OCI-LY7 (cell line): ENCODE measurements at regions not wholly inside any gene's neighbourhood (a gene's known extent, or its start where the extent isn't known, plus 50 kb on each side); places are given as distances from the start of the nearest gene placed in this dataset.

Experiments
- BruUV-seq: library from RNA; stranded (reverse); fragments of 400-500 nt; replicated peaks from 2 replicates; lab custom pipeline; 2021; lab: Mats Ljungman, UMichigan
- CTCF ChIA-PET: fragments of 300-600 bp; sonication (Branson Sonifier 250); formaldehyde crosslinking; loops from one replicate; lab custom pipeline; 2022; ENCODE audit warnings: antibody characterized with exemption; ENCODE audit not compliant: unreplicated experiment; lab: Charles Lee
- POLR2A ChIA-PET: fragments of 300-600 bp; sonication (Branson Sonifier 250); formaldehyde crosslinking; loops from one replicate; lab custom pipeline; 2022; ENCODE audit warnings: antibody characterized with exemption; lab: Charles Lee
- DNase-seq: peaks from one replicate; pipeline ENCODE4 v3.0.0-alpha.2; 2015; ENCODE audit warnings: low spot score
- H2AFZ ChIP-seq: fragments of 200-600 bp; sonication (generic), shearing (Covaris generic); 2 replicates; pipeline ENCODE4 v1.6.1; 2014; ENCODE audit warnings: mild to moderate bottlenecking, antibody characterized with exemption, low read length, moderate library complexity
- H3K27ac ChIP-seq: fragments of 200-600 bp; sonication (generic); 2 replicates; pipeline ENCODE4 v1.5.1; 2014; ENCODE audit warnings: mixed run types, low read depth, mild to moderate bottlenecking, moderate library complexity, low read length, inconsistent platforms; ENCODE audit not compliant: poor library complexity, severe bottlenecking
- H3K36me3 ChIP-seq: fragments of 200-600 bp; sonication (generic); 2 replicates; pipeline ENCODE4 v1.6.1; 2014; ENCODE audit warnings: mild to moderate bottlenecking, antibody characterized with exemption, low read length, moderate library complexity, mixed read lengths; ENCODE audit not compliant: insufficient read depth
- H3K4me1 ChIP-seq: fragments of 200-600 bp; sonication (generic); 2 replicates; pipeline ENCODE4 v1.5.1; 2014; ENCODE audit warnings: mild to moderate bottlenecking, low read length; ENCODE audit not compliant: insufficient read depth, poor library complexity, severe bottlenecking
- H3K4me2 ChIP-seq: fragments of 200-600 bp; sonication (generic); 2 replicates; pipeline ENCODE4 v1.6.1; 2014; ENCODE audit warnings: mild to moderate bottlenecking, low read length
- H3K4me3 ChIP-seq: fragments of 200-600 bp; sonication (generic); 2 replicates; pipeline ENCODE4 v1.5.1; 2014; ENCODE audit warnings: mild to moderate bottlenecking, low read depth, low read length; ENCODE audit not compliant: poor library complexity, severe bottlenecking
- H3K79me2 ChIP-seq: fragments of 200-600 bp; sonication (generic); 2 replicates; pipeline ENCODE4 v1.6.1; 2016; ENCODE audit warnings: low read depth, mild to moderate bottlenecking, low read length, moderate library complexity, mixed read lengths; ENCODE audit not compliant: insufficient read depth
- H3K9me2 ChIP-seq: fragments of 200-600 bp; sonication (generic); 2 replicates; pipeline ENCODE4 v1.6.1; 2016; ENCODE audit warnings: mild to moderate bottlenecking, low read length, mixed read lengths; ENCODE audit not compliant: insufficient read depth
- H3K9me3 ChIP-seq: fragments of 200-600 bp; sonication (generic); 2 replicates; pipeline ENCODE4 v1.6.1; 2014; ENCODE audit warnings: mild to moderate bottlenecking, mixed run types, low read length, mixed read lengths
- H4K20me1 ChIP-seq: fragments of 200-600 bp; sonication (generic); 2 replicates; pipeline ENCODE4 v1.6.1; 2014; ENCODE audit warnings: mild to moderate bottlenecking, antibody characterized with exemption, low read length, moderate library complexity, mixed read lengths; ENCODE audit not compliant: insufficient read depth
- CTCF ChIP-seq: fragments of 200-600 bp; sonication (generic); conservative IDR thresholded peaks from 2 replicates; pipeline ENCODE4 v1.5.1; 2014; ENCODE audit warnings: mild to moderate bottlenecking, antibody characterized with exemption, low read length, moderate library complexity, mixed read lengths
- EZH2phosphoT487 ChIP-seq: fragments of 200-600 bp; sonication (generic); IDR thresholded peaks from 2 replicates; pipeline ENCODE4 v1.6.1; 2018; ENCODE audit warnings: low read depth, borderline replicate concordance, mild to moderate bottlenecking, mixed run types, antibody characterized with exemption, low read length, moderate library complexity, mixed read lengths
- intact Hi-C: fragments of 100-400 bp; cut with micrococcal nuclease; formaldehyde crosslinking; loops from one replicate; pipeline ENCODE4 v1.10.0; 2022; ENCODE audit not compliant: unreplicated experiment

- CTCF ChIA-PET = no interaction called here
- TF ChIP-seq EZH2phosphoT487 = no peak
- TF ChIP-seq CTCF = no peak
- intact Hi-C loops = no loop called here
- H3K9me2 ChIP-seq = no peaks in the 10 kb centered on the region
- no peaks in the 10 kb centered on the region for H3K79me2 ChIP-seq
- no peaks in the 10 kb centered on the region for H4K20me1 ChIP-seq
- no peak for DNase-seq
- H3K4me2 ChIP-seq = no peak overlapping the region
- H3K27ac ChIP-seq = no peak overlapping the region
- H3K4me1 ChIP-seq = no peaks in the 10 kb centered on the region
- BruUV-seq = no TSS peak
- H3K36me3 ChIP-seq = no peaks in the 10 kb centered on the region
- no peak overlapping the region for H2AFZ ChIP-seq
- H3K4me3 ChIP-seq = no peak overlapping the region
- no peaks in the 10 kb centered on the region for H3K9me3 ChIP-seq
- POLR2A ChIA-PET = no interaction called here
Observed at GRCh38 chr17:79169366-79169765, 94.7 kb downstream of the ENGASE start.

GRCh38 chr17:79168486-79169055 lies 93.9 kb downstream of the ENGASE start:
- DNase-seq = no peak
- intact Hi-C loops = no loop called here
- no peak for TF ChIP-seq EZH2phosphoT487
- TF ChIP-seq CTCF = no peak
- BruUV-seq = no TSS peak
- H2AFZ ChIP-seq = no peak overlapping the region
- H3K79me2 ChIP-seq = no peaks in the 10 kb centered on the region
- no peaks in the 10 kb centered on the region for H3K9me2 ChIP-seq
- no peaks in the 10 kb centered on the region for H3K4me1 ChIP-seq
- no peak overlapping the region for H3K4me3 ChIP-seq
- H4K20me1 ChIP-seq = no peaks in the 10 kb centered on the region
- no peaks in the 10 kb centered on the region for H3K36me3 ChIP-seq
- ChIA-PET CTCF (no interaction called here), POLR2A (no interaction called here)
- H3K4me2 ChIP-seq = no peak overlapping the region
- no peak overlapping the region for H3K27ac ChIP-seq
- H3K9me3 ChIP-seq = no peaks in the 10 kb centered on the region

- H3K79me2 ChIP-seq = no peaks in the 10 kb centered on the region
- H3K4me1 ChIP-seq = no peaks in the 10 kb centered on the region
- CTCF ChIA-PET = no interaction called here
- H3K27ac ChIP-seq = no peak overlapping the region
- H3K9me2 ChIP-seq = no peaks in the 10 kb centered on the region
- intact Hi-C loops = no loop called here
- BruUV-seq = no TSS peak
- no peak overlapping the region for H3K4me2 ChIP-seq
- H2AFZ ChIP-seq = no peak overlapping the region
- DNase-seq = no peak
- no peaks in the 10 kb centered on the region for H3K9me3 ChIP-seq
- POLR2A ChIA-PET = no interaction called here
- no peaks in the 10 kb centered on the region for H3K36me3 ChIP-seq
- H3K4me3 ChIP-seq = no peak overlapping the region
- no peaks in the 10 kb centered on the region for H4K20me1 ChIP-seq
- TF ChIP-seq EZH2phosphoT487 (no peak), CTCF (no peak)
Observed at GRCh38 chr17:79167486-79167885, 92.9 kb downstream of the ENGASE start.
